SK-N-SH (cell line): ENCODE measurements at regions not wholly inside any gene's neighbourhood (a gene's known extent, or its start where the extent isn't known, plus 50 kb on each side); places are given as distances from the start of the nearest gene placed in this dataset.

Source experiments
- CTCF ChIA-PET: fragments of 300-600, 350-600 bp; formaldehyde crosslinking; extraction: SDS; loops from one replicate; lab custom pipeline; 2021; lab: Yijun Ruan, JAX
- POLR2A ChIA-PET: fragments of 350-600 bp; sonication (Branson Sonifier 250); formaldehyde crosslinking; extraction: SDS; loops from one replicate; lab custom pipeline; 2020; ENCODE audit warnings: antibody characterized with exemption, inconsistent platforms; lab: Yijun Ruan, JAX
- DNase-seq: peaks from one replicate; pipeline ENCODE4 v3.0.0; 2012
- H2AFZ ChIP-seq: fragments of 200-600 bp; sonication (generic); 2 replicates; pipeline ENCODE4 v1.8.1; 2016; ENCODE audit warnings: antibody characterized with exemption, mild to moderate bottlenecking, low read depth
- H3F3A ChIP-seq: fragments of 200-600 bp; sonication (generic); replicated peaks from 2 replicates; pipeline ENCODE3; 2016; ENCODE audit warnings: antibody characterized with exemption, mild to moderate bottlenecking; ENCODE audit not compliant: insufficient read depth
- H3K27ac ChIP-seq, 2 experiments: fragments of 200-500 bp in 1 of 2; fragments of 200-600 bp in 1 of 2; sonication (Bioruptor generic) in 1 of 2; sonication (generic), shearing (Covaris generic) in 1 of 2; 2 replicates each; pipeline versions ENCODE4 v1.5.1 to v1.6.1; 2014 to 2016; ENCODE audit warnings: low read depth in 2 of 2, inconsistent platforms in 1 of 2, low read length in 1 of 2, mild to moderate bottlenecking in 1 of 2, mixed read lengths in 1 of 2
- H3K27me3 ChIP-seq: fragments of 200-600 bp; sonication (generic), shearing (Covaris generic); 2 replicates; pipeline ENCODE4 v1.6.1; 2016; ENCODE audit warnings: mixed run types; ENCODE audit not compliant: insufficient read depth
- H3K36me3 ChIP-seq, 2 experiments: fragments of 200-500 bp in 1 of 2; fragments of 200-600 bp in 1 of 2; sonication (Bioruptor generic) in 1 of 2; sonication (generic) in 1 of 2; replicated peaks in 1 of 2; 2 replicates each; pipeline versions ENCODE3 to v1.5.1; 2014 to 2016; ENCODE audit warnings: low read length in 1 of 2, mild to moderate bottlenecking in 1 of 2; ENCODE audit not compliant: insufficient read depth in 2 of 2, control insufficient read depth in 1 of 2
- H3K4me1 ChIP-seq, 2 experiments: fragments of 200-500 bp in 1 of 2; fragments of 200-600 bp in 1 of 2; sonication (Bioruptor generic) in 1 of 2; sonication (generic), shearing (Covaris generic) in 1 of 2; 2 replicates each; pipeline versions ENCODE4 v1.5.1 to v1.6.1; 2014 to 2016; ENCODE audit warnings: low read depth in 1 of 2, low read length in 1 of 2, mixed run types in 1 of 2; ENCODE audit not compliant: insufficient read depth in 2 of 2, control insufficient read depth in 1 of 2
- H3K4me2 ChIP-seq: fragments of 200-600 bp; sonication (generic), shearing (Covaris generic); 2 replicates; pipeline ENCODE4 v1.6.1; 2017; ENCODE audit warnings: mixed run types
- H3K4me3 ChIP-seq, 2 experiments: fragments of 200-500 bp in 1 of 2; fragments of 200-600 bp in 1 of 2; sonication (Bioruptor generic) in 1 of 2; sonication (generic), shearing (Covaris generic) in 1 of 2; 2 replicates each; pipeline versions ENCODE4 v1.5.1 to v1.8.1; 2014 to 2016; ENCODE audit warnings: low read depth in 2 of 2, inconsistent platforms in 1 of 2, low read length in 1 of 2, mild to moderate bottlenecking in 1 of 2, mixed read lengths in 1 of 2, moderate library complexity in 1 of 2
- H3K79me2 ChIP-seq: fragments of 200-600 bp; sonication (generic); 2 replicates; pipeline ENCODE4 v1.8.1; 2017; ENCODE audit warnings: mild to moderate bottlenecking; ENCODE audit not compliant: insufficient read depth
- H3K9ac ChIP-seq: fragments of 200-600 bp; sonication (generic); 2 replicates; pipeline ENCODE4 v1.6.1; 2017; ENCODE audit warnings: mixed run types
- H3K9me2 ChIP-seq: fragments of 200-600 bp; sonication (generic); 2 replicates; pipeline ENCODE4 v1.6.1; 2017; ENCODE audit warnings: mixed run types
- H3K9me3 ChIP-seq: fragments of 200-600 bp; sonication (generic); 2 replicates; pipeline ENCODE4 v1.6.1; 2017; ENCODE audit warnings: mixed run types, mild to moderate bottlenecking, moderate library complexity
- H4K20me1 ChIP-seq: fragments of 200-600 bp; sonication (generic); 2 replicates; pipeline ENCODE4 v1.6.1; 2017; ENCODE audit warnings: mild to moderate bottlenecking, mixed run types; ENCODE audit not compliant: insufficient read depth
- CTCF ChIP-seq: fragments of 200-600 bp; sonication (generic); IDR thresholded peaks from 2 replicates; pipeline ENCODE4 v1.6.1; 2017; ENCODE audit warnings: antibody characterized with exemption, mild to moderate bottlenecking, moderate library complexity
- ELF1 ChIP-seq: IDR thresholded peaks from 2 replicates; pipeline ENCODE4 v1.4.0; 2012
- EP300 ChIP-seq, 2 experiments: IDR thresholded peaks; 2 replicates each; pipeline versions ENCODE4 v1.4.0 to v1.6.1; 2012; ENCODE audit warnings: borderline replicate concordance in 1 of 2, low read depth in 1 of 2, low read length in 1 of 2
- GATA2 ChIP-seq: sonication (generic); formaldehyde crosslinking; IDR thresholded peaks from 2 replicates; pipeline ENCODE4 v1.5.0; 2020; ENCODE audit warnings: mild to moderate bottlenecking, missing genetic modification reagents
- IRF3 ChIP-seq: fragments of 150-350 bp; IDR thresholded peaks from 2 replicates; pipeline ENCODE4 v1.6.1; 2016; ENCODE audit warnings: mild to moderate bottlenecking, low read depth, low read length
- JUND ChIP-seq: IDR thresholded peaks from 2 replicates; pipeline ENCODE4 v1.4.0; 2012
- MEF2A ChIP-seq: IDR thresholded peaks from 2 replicates; pipeline ENCODE4 v1.4.0; 2012; ENCODE audit warnings: low read depth, borderline replicate concordance
- MXI1 ChIP-seq: IDR thresholded peaks from 2 replicates; pipeline ENCODE4 v1.6.1; 2012; ENCODE audit warnings: mild to moderate bottlenecking, low read depth, low read length, improper control_type of control experiment
- NFIC ChIP-seq: IDR thresholded peaks from 2 replicates; pipeline ENCODE4 v1.4.0; 2012; ENCODE audit warnings: borderline replicate concordance
- NRF1 ChIP-seq: IDR thresholded peaks from 2 replicates; pipeline ENCODE4 v1.6.1; 2012; ENCODE audit warnings: low read depth, mild to moderate bottlenecking, low read length
- POLR2AphosphoS5 ChIP-seq: IDR thresholded peaks from 2 replicates; pipeline ENCODE4 v1.6.1; 2012; ENCODE audit warnings: low read depth, low read length
- RAD21 ChIP-seq: IDR thresholded peaks from 2 replicates; pipeline ENCODE4 v1.6.1; 2012; ENCODE audit warnings: mild to moderate bottlenecking, low read length
- REST ChIP-seq: IDR thresholded peaks from 2 replicates; pipeline ENCODE4 v1.6.1; 2012; ENCODE audit warnings: mild to moderate bottlenecking, low read depth, low read length, moderate library complexity
- TAF1 ChIP-seq: IDR thresholded peaks from 2 replicates; pipeline ENCODE4 v1.6.1; 2012; ENCODE audit warnings: low read depth, mild to moderate bottlenecking, low read length, moderate library complexity, borderline replicate concordance
- USF2 ChIP-seq: fragments of 150-350 bp; IDR thresholded peaks from 2 replicates; pipeline ENCODE4 v1.6.1; 2017; ENCODE audit warnings: antibody characterized with exemption, low read length, low read depth, borderline replicate concordance
- WGBS: methylation state at CpG from one replicate; pipeline ENCODE4 v1.1.6; 2017; ENCODE audit warnings: low lambda C conversion rate; 5-methylcytosine and 5-hydroxymethylcytosine counted together

- no peak overlapping the region for H2AFZ ChIP-seq
- DNase-seq: no peak
- no peaks in the 10 kb centered on the region for H3K36me3 ChIP-seq
- no peak overlapping the region for H3K4me3 ChIP-seq
- no peak overlapping the region for H3K9ac ChIP-seq
- 63% methylated on average over 4 of the region's 4 CpGs for WGBS
- ChIA-PET POLR2A (no interaction called here), CTCF (interaction anchor here (1.1 to 5.7 kb wide), 5 partner anchors 36 to 465 kb away, joined by 3 to 24 read pairs (median 4); no protein-coding TSS in a partner anchor)
- H3K27ac ChIP-seq: no peak overlapping the region
- H3K9me2 ChIP-seq: no peaks in the 10 kb centered on the region
- H3K9me3 ChIP-seq: no peaks in the 10 kb centered on the region
- no peaks in the 10 kb centered on the region for H4K20me1 ChIP-seq
- H3K4me1 ChIP-seq: peaks cover 0 to 6% of the 10 kb centered on the region in 2 experiments; a peak in 2 of 4 replicates
- no peaks in the 10 kb centered on the region for H3F3A ChIP-seq
- no peak overlapping the region for H3K4me2 ChIP-seq
- no peaks in the 10 kb centered on the region for H3K27me3 ChIP-seq
- H3K79me2 ChIP-seq: no peaks in the 10 kb centered on the region
- TF ChIP-seq MEF2A (no peak), CTCF (no peak), USF2 (no peak), NRF1 (no peak), NFIC (no peak), ELF1 (no peak)
These were observed 67.7 kb upstream of the ABCC4 start for GRCh38 chr13:95368998-95369397.

GRCh38 chr13:95375706-95376105 lies 74.5 kb upstream of the ABCC4 start:
- H3K4me1 ChIP-seq: peaks cover 0 to 2% of the 10 kb centered on the region in 2 experiments; a peak in 1 of 4 replicates
- no peak overlapping the region for H3K4me2 ChIP-seq
- CTCF ChIA-PET: interaction anchor here (1.5 to 10.5 kb wide), 4 partner anchors 10 to 140 kb away, joined by 4 to 157 read pairs (median 4); partner anchors contain the start of gene ABCC4
- no peaks in the 10 kb centered on the region for H3K36me3 ChIP-seq
- no peak for DNase-seq
- no peak overlapping the region for H3K9ac ChIP-seq
- no peaks in the 10 kb centered on the region for H4K20me1 ChIP-seq
- H2AFZ ChIP-seq: no peak overlapping the region
- TF ChIP-seq RAD21 (no peak), MXI1 (no peak), EP300 (IDR thresholded peaks at IDR 0.05; ENCODE audit: borderline replicate concordance in 1 of 2, low read depth in 1 of 2, low read length in 1 of 2) (no peak), CTCF (no peak), POLR2AphosphoS5 (no peak), MEF2A (no peak), GATA2 (no peak), JUND (no peak), TAF1 (no peak), REST (no peak), IRF3 (no peak)
- no peak overlapping the region for H3K4me3 ChIP-seq
- 0 out of 2 replicates have a peak, but pooled peaks cover 3% of the 10 kb centered on the region for H3K9me3 ChIP-seq
- POLR2A ChIA-PET: no interaction called here
- H3F3A ChIP-seq: no peaks in the 10 kb centered on the region
- no peaks in the 10 kb centered on the region for H3K9me2 ChIP-seq
- H3K79me2 ChIP-seq: no peaks in the 10 kb centered on the region
- no peaks in the 10 kb centered on the region; the same call in 1 of the 2 replicates for H3K27me3 ChIP-seq
- WGBS: 5% methylated on average over 1 of the region's 1 CpG
- H3K27ac ChIP-seq: no peak overlapping the region
